T-cell (primary cell): ENCODE measurements at regions not wholly inside any gene's neighbourhood (a gene's known extent, or its start where the extent isn't known, plus 50 kb on each side); places are given as distances from the start of the nearest gene placed in this dataset.

Experiments used
- ATAC-seq, 4 experiments: fragments of 200-7000 bp in 3 of 4; fragments of 150-1000 bp in 1 of 4; cut with Tn5 transposase; replicated peaks in 1 of 4; 1 replicate in 3 of 4; 2 replicates in 1 of 4; pipeline ENCODE4 v1.10.0; 2021; ENCODE audit warnings: moderate library complexity in 3 of 4, mild to moderate bottlenecking in 2 of 4, moderate number of reproducible peaks in 1 of 4
- CTCF ChIA-PET, 2 donors: fragments of 300-600 bp; sonication (Branson Sonifier 250); formaldehyde crosslinking; loops; one replicate each; lab custom pipeline; 2022; ENCODE audit warnings: antibody characterized with exemption in 2 of 2; lab: Charles Lee
- POLR2A ChIA-PET, 2 donors: fragments of 300-600 bp; sonication (Branson Sonifier 250); formaldehyde crosslinking; loops; one replicate each; lab custom pipeline; 2022; ENCODE audit warnings: antibody characterized with exemption in 2 of 2; lab: Charles Lee
- DNase-seq, 35 experiments: peaks; one replicate each; pipeline versions ENCODE4 v3.0.0 to v3.0.0-alpha.2; 2013 to 2023
- H3K27ac ChIP-seq: one replicate; pipeline ENCODE4 v1.5.1; 2013; ENCODE audit warnings: low read length
- H3K27me3 ChIP-seq, 2 experiments: replicated peaks in 1 of 2; 1 replicate in 1 of 2; 2 replicates in 1 of 2; pipeline versions ENCODE4 v1.6.1 to v1.7.0; 2013; ENCODE audit warnings: low read length in 1 of 2, mixed read lengths in 1 of 2; ENCODE audit not compliant: control insufficient read depth in 2 of 2, insufficient read depth in 2 of 2; ENCODE audit errors: extremely low read depth in 1 of 2
- H3K36me3 ChIP-seq, 2 donors: 1 replicate in 1 of 2; 2 replicates in 1 of 2; pipeline versions ENCODE4 v1.6.1 to v1.7.0; 2013; ENCODE audit warnings: low read length in 1 of 2; ENCODE audit not compliant: control insufficient read depth in 2 of 2, insufficient read depth in 1 of 2; ENCODE audit errors: extremely low read depth in 1 of 2
- H3K4me1 ChIP-seq, 2 experiments: 1 replicate in 1 of 2; 2 replicates in 1 of 2; pipeline versions ENCODE4 v1.6.1 to v1.7.0; 2013; ENCODE audit warnings: low read length in 2 of 2, mixed read lengths in 1 of 2; ENCODE audit not compliant: insufficient read depth in 2 of 2, control insufficient read depth in 1 of 2; ENCODE audit errors: extremely low read depth in 1 of 2
- H3K4me3 ChIP-seq, 2 donors: 1 replicate in 1 of 2; 2 replicates in 1 of 2; pipeline versions ENCODE4 v1.5.1 to v1.7.0; 2013; ENCODE audit warnings: mild to moderate bottlenecking in 2 of 2, low read length in 1 of 2, moderate library complexity in 1 of 2; ENCODE audit not compliant: control insufficient read depth in 1 of 2; ENCODE audit errors: extremely low read depth in 1 of 2
- H3K9me3 ChIP-seq: 2 replicates; pipeline ENCODE4 v1.7.0; 2013
- H3K27ac Mint-ChIP-seq, 2 donors: one replicate each; pipeline ENCODE4 v1.8.0; 2020 to 2021; ENCODE audit warnings: mild to moderate bottlenecking in 2 of 2, mixed read lengths in 2 of 2
- H3K27me3 Mint-ChIP-seq, 2 donors: one replicate each; pipeline ENCODE4 v1.8.0; 2021 to 2022; ENCODE audit warnings: mixed read lengths in 2 of 2
- H3K36me3 Mint-ChIP-seq: one replicate; pipeline ENCODE4 v1.8.0; 2021; ENCODE audit warnings: mixed read lengths
- H3K4me1 Mint-ChIP-seq, 3 donors: one replicate each; pipeline ENCODE4 v1.8.0; 2020 to 2022; ENCODE audit warnings: mixed read lengths in 3 of 3, mild to moderate bottlenecking in 1 of 3
- H3K4me3 Mint-ChIP-seq, 3 donors: one replicate each; pipeline ENCODE4 v1.8.0; 2020 to 2022; ENCODE audit warnings: mild to moderate bottlenecking in 3 of 3, mixed read lengths in 3 of 3, moderate library complexity in 3 of 3
- H3K9me3 Mint-ChIP-seq, 3 donors: one replicate each; pipeline ENCODE4 v1.8.0; 2020 to 2022; ENCODE audit warnings: mixed read lengths in 3 of 3
- WGBS: methylation state at CpG from one replicate; pipeline ENCODE4 v1.1.5; 2013; ENCODE audit warnings: missing lambda C conversion rate; ENCODE audit not compliant: insufficient coverage; 5-methylcytosine and 5-hydroxymethylcytosine counted together

GRCh38 chr5:6915574-6915973 is 202.3 kb downstream of the TENT4A start:
- Mint-ChIP-seq H3K9me3 (peaks cover 0 to 4% (median 0%) of the 10 kb centered on the region in 3 donors), H3K36me3 (no peaks in the 10 kb centered on the region), H3K4me1 (no peaks in the 10 kb centered on the region), H3K4me3 (no peak overlapping the region), H3K27ac (no peak overlapping the region), H3K27me3 (peaks cover 7 to 22% of the 10 kb centered on the region in 2 donors)
- H3K4me1 ChIP-seq: no peaks in the 10 kb centered on the region
- ChIA-PET POLR2A (no interaction called here), CTCF (no interaction called here)
- no peak for DNase-seq
- H3K9me3 ChIP-seq: no peaks in the 10 kb centered on the region
- H3K4me3 ChIP-seq: no peak overlapping the region
- no peak overlapping the region for H3K27ac ChIP-seq
- WGBS: 80% methylated on average over 2 of the region's 3 CpGs
- H3K36me3 ChIP-seq: no peaks in the 10 kb centered on the region
- H3K27me3 ChIP-seq: no peaks in the 10 kb centered on the region
- ATAC-seq: no peak

- H3K9me3 ChIP-seq: no peaks in the 10 kb centered on the region
- ATAC-seq (no peak), DNase-seq (no peak)
- WGBS: no CpG with 5 or more reads among the region's 5 CpGs
- POLR2A ChIA-PET: no interaction called here
- H3K36me3 ChIP-seq: no peaks in the 10 kb centered on the region
- CTCF ChIA-PET: interaction anchor here in 1 of 2 donors (0.7 kb wide), 1 partner anchor 111 kb away, joined by 3 read pairs; no protein-coding TSS in a partner anchor
- H3K27ac ChIP-seq: no peak overlapping the region
- Mint-ChIP-seq H3K4me3 (no peak overlapping the region), H3K4me1 (no peaks in the 10 kb centered on the region), H3K36me3 (no peaks in the 10 kb centered on the region), H3K27me3 (peaks cover 7 to 16% of the 10 kb centered on the region in 2 donors), H3K9me3 (peaks cover 0 to 4% (median 0%) of the 10 kb centered on the region in 3 donors), H3K27ac (no peak overlapping the region)
- no peaks in the 10 kb centered on the region for H3K27me3 ChIP-seq
- H3K4me1 ChIP-seq: no peaks in the 10 kb centered on the region
- H3K4me3 ChIP-seq: no peak overlapping the region
These were observed 205.0 kb downstream of the TENT4A start for GRCh38 chr5:6918255-6918654.

GRCh38 chr5:6920628-6921256 is 207.5 kb downstream of the TENT4A start:
- Mint-ChIP-seq H3K9me3 (peaks cover 0 to 3% (median 0%) of the 10 kb centered on the region in 3 donors), H3K4me1 (no peaks in the 10 kb centered on the region), H3K36me3 (no peaks in the 10 kb centered on the region), H3K27ac (no peak overlapping the region), H3K4me3 (no peak overlapping the region), H3K27me3 (peaks cover 3% of the 10 kb centered on the region in 2 donors)
- POLR2A ChIA-PET: no interaction called here
- no peaks in the 10 kb centered on the region for H3K4me1 ChIP-seq
- H3K9me3 ChIP-seq: no peaks in the 10 kb centered on the region
- WGBS: 100% methylated on average over 1 of the region's 6 CpGs
- H3K36me3 ChIP-seq: no peaks in the 10 kb centered on the region
- no peak overlapping the region for H3K27ac ChIP-seq
- no peak overlapping the region for H3K4me3 ChIP-seq
- no peaks in the 10 kb centered on the region for H3K27me3 ChIP-seq
- CTCF ChIA-PET: no interaction called here
- no peak for ATAC-seq
- DNase-seq: no peak

- Histone ChIP-seq H3K4me3 (no peak overlapping the region), H3K4me1 (no peaks in the 10 kb centered on the region), H3K27me3 (no peaks in the 10 kb centered on the region), H3K9me3 (no peaks in the 10 kb centered on the region), H3K27ac (no peak overlapping the region), H3K36me3 (no peaks in the 10 kb centered on the region)
- Mint-ChIP-seq H3K27ac (no peak overlapping the region), H3K4me3 (no peak overlapping the region), H3K4me1 (no peaks in the 10 kb centered on the region), H3K27me3 (peaks cover 3% of the 10 kb centered on the region in 2 donors), H3K36me3 (no peaks in the 10 kb centered on the region), H3K9me3 (no peaks in the 10 kb centered on the region)
- no CpG with 5 or more reads among the region's 1 CpG for WGBS
- DNase-seq (no peak), ATAC-seq (no peak)
- POLR2A ChIA-PET: no interaction called here
- CTCF ChIA-PET: no interaction called here
These were observed 213.3 kb downstream of the TENT4A start for GRCh38 chr5:6926491-6927038.

- H3K27me3 ChIP-seq: no peaks in the 10 kb centered on the region
- Mint-ChIP-seq H3K27me3 (peaks cover 10 to 30% of the 10 kb centered on the region in 2 donors), H3K36me3 (no peaks in the 10 kb centered on the region), H3K4me3 (no peak overlapping the region), H3K9me3 (no peaks in the 10 kb centered on the region), H3K27ac (no peak overlapping the region), H3K4me1 (no peaks in the 10 kb centered on the region)
- no peaks in the 10 kb centered on the region for H3K9me3 ChIP-seq
- ChIA-PET CTCF (no interaction called here), POLR2A (no interaction called here)
- no peaks in the 10 kb centered on the region for H3K4me1 ChIP-seq
- H3K4me3 ChIP-seq: no peak overlapping the region
- H3K36me3 ChIP-seq: no peaks in the 10 kb centered on the region
- 38% methylated on average over 1 of the region's 1 CpG for WGBS
- DNase-seq: no peak
- no peak overlapping the region for H3K27ac ChIP-seq
- no peak for ATAC-seq
These were observed 222.8 kb downstream of the TENT4A start for GRCh38 chr5:6936031-6936430.

GRCh38 chr5:6937677-6938076 is 224.4 kb downstream of the TENT4A start:
- no peak overlapping the region for H3K4me3 Mint-ChIP-seq
- peaks cover 10 to 30% of the 10 kb centered on the region in 2 donors for H3K27me3 Mint-ChIP-seq
- Histone ChIP-seq H3K27me3 (no peaks in the 10 kb centered on the region), H3K36me3 (no peaks in the 10 kb centered on the region), H3K9me3 (no peaks in the 10 kb centered on the region), H3K27ac (no peak overlapping the region), H3K4me3 (no peak overlapping the region), H3K4me1 (no peaks in the 10 kb centered on the region)
- H3K27ac Mint-ChIP-seq: no peak overlapping the region
- ChIA-PET CTCF (no interaction called here), POLR2A (no interaction called here)
- no peaks in the 10 kb centered on the region for H3K36me3 Mint-ChIP-seq
- no peak for DNase-seq
- H3K4me1 Mint-ChIP-seq: no peaks in the 10 kb centered on the region
- H3K9me3 Mint-ChIP-seq: no peaks in the 10 kb centered on the region
- 14% methylated on average over 1 of the region's 3 CpGs for WGBS
- ATAC-seq: no peak
